GM18498 (cell line): ENCODE measurements at regions not wholly inside any gene's neighbourhood (a gene's known extent, or its start where the extent isn't known, plus 50 kb on each side); places are given as distances from the start of the nearest gene placed in this dataset.

Source experiments
- ATAC-seq: cut with Tn5 transposase; IDR thresholded peaks from one replicate; pipeline ENCODE4 v1.9.1; 2021; ENCODE audit warnings: mild to moderate bottlenecking, moderate library complexity; ENCODE audit not compliant: unreplicated experiment

DNA sequence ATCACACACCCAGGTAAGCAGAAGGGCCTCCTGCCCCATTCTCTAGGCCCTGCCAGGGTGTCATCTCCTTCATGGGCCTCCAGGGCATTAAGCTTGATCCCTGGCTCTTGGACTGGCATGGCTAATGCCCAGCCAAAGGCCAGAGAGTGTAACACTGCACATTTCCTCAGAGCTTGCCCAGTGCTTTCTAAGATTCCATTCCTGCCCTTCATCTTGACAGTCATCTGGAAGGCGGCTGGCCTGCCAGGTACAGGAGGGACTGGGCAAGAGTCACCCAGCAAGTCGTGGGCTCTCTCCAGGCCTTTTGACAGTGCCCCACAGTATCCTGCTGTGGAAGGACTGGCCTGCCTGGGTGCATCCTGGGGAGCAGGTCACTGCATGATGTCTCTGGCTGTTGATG, 268.9 kb downstream of the HAUS1 start:
- ATAC-seq: no peak

DNA sequence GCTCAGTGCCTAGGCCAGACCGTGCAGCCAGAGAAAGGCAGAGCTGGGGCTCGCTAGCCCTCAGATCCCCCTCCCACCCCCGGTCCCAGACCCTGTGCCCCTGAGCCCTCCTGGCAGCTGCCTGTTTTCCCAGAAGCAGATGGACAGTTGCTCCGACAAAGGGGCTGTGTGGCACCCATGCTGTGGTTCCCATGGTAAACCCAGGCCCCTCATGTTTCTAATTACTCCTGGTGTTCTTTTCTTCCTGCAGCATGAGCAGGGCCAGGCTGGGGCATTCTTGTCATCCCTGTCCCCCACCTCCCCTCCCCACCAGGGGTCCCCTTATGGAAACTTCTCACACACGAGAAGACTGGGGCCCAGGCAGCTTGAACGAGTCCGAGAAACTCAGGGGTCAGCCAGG, 269.6 kb downstream of the HAUS1 start:
- no peak for ATAC-seq

DNA sequence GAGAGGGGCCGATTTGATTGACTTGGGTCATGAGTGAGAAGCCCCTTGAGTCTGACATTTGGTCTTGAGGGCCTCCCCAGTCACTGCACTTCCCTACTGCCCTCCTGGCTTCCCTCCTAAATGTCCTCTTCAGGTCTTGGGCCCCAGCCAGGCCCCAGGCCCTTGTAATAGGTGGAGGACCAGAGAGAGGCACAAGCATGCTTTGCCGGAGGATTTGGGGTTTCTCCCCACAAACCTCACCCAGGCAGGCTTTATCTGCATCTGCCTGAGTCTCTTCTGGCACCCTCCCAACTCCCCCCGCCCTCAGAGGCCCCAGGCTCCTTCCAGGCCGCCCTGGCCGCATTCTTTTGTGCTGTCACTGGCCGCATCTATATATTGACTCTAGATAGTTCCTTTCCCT, 270.7 kb downstream of the HAUS1 start:
- no peak for ATAC-seq

- ATAC-seq: no peak
These were observed 273.4 kb downstream of the HAUS1 start for GRCh38 chr18:46377557-46377956.

DNA sequence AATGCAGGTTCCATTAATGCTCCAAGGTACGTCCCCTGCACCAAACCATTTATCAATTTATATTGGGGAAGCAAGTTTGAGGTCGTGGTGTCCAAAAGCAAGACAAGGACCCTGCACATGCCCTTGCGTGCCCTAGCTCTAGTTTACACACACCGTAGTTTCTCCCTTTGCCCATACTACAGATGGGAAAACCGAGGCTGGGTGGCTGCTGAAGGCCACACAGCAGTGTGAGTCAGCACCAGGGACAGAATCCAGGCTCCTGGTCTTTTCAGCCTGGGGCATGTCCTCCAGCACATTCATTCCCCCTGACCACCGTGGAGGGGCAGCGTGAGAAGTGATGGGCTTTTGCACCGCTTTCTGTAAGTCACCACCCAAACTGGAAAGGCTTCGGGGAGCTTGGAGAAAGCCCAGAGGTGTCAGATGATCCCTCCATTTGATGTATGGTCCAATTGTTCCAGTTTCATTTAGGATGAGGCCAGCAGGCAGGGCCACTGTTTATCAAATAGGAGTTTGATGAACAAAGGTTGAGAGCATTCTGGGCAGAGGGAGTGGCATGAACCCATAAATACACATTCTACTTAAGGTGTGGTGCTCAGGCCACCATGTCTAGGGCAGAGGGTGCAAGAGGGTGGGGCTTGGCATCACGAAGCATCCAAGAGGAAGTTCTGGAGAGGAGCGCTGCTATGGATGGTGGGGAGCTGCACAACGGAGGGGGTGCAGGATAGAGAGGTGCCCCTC, 274.1 kb downstream of the HAUS1 start:
- ATAC-seq: no peak

DNA sequence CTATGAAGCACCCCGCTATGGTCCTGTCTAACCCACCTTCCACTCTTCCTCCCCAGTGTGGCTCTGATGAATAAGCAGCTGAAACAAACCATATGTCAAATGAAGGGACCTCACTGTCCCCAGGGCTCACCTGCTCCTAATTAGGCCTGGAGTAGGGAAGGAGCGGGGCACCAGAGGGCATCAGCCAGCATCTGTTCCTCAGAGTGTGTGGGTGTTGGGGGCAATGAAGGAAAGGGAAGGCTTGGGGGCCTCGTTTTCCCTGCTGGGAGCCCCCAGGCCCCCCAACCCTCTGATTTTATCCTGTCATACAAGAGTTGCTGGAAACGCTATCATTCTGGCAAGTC, 274.7 kb downstream of the HAUS1 start:
- ATAC-seq: no peak

- ATAC-seq: no peak
These were observed 275.3 kb downstream of the HAUS1 start for GRCh38 chr18:46379323-46379950.

DNA sequence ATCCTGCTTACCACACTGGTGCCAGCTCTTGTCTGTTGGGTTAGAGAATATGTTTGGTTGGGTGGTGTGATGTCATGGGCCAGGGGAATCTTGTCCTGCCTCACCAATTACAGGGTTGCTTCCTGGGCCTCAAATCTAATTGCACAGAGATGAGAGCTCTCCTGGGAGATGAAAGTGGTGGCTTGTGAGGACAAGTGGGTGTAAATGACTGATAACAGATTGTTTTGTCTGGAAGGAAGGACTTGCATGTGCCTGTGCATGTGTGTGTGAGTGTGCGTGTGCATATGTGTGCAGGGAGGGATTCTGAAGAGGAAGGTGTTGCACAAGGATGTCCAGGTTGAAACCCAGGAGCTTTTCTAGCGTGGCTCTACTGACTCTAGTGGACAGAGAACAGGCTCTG, 271.9 kb downstream of the LOXHD1 start:
- ATAC-seq: no peak

GRCh38 chr18:46386788-46387187, 270.2 kb downstream of the LOXHD1 start:
- ATAC-seq: no peak

- no peak for ATAC-seq
These were observed 269.4 kb downstream of the LOXHD1 start for GRCh38 chr18:46387441-46388131.

GRCh38 chr18:46388286-46388685, 268.7 kb downstream of the LOXHD1 start:
- ATAC-seq: no peak

- no peak for ATAC-seq
These were observed 264.4 kb downstream of the LOXHD1 start for GRCh38 chr18:46392576-46392975.

DNA sequence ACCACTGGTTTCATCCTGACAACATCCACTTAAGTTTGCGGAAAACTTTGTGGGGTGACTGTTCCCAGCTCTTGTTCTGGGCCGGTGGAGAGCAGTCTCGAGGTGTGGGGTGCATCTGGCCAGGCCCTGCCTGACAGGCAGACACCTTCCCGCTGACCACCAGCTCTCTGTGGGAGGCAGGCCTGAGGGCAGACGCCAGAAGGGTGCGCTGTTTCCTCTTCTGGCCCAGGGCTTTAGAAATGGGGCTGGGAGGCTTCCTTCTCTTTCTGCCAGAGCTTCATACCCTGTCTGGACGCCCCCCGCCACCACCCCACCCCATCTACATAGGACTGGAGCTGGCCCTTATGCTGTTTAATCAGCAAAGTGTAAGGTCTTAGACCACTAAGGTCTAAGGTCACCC, 263.8 kb downstream of the LOXHD1 start:
- no peak for ATAC-seq

GRCh38 chr18:46393961-46394360, 263.1 kb downstream of the LOXHD1 start:
- ATAC-seq: no peak

DNA sequence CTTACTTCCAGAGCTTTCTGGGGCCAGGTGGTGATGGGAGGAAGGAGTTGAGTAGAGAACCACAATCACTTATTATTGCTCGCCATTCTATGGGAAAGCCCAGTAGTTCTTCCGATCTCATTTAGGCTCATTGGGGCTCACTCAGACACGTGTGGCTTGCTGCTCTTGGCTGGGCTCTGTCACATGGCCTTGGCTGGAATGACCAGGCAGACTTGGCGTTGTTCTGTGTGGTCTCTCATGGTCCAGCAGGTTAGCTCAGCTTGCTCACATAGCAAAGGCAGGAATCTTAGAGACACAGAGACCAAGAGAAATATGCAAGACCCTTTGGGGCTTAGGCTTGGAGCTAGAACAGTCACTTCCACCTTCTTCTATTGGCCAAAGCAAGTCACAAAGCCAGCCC, 261.2 kb downstream of the LOXHD1 start:
- ATAC-seq: no peak

DNA sequence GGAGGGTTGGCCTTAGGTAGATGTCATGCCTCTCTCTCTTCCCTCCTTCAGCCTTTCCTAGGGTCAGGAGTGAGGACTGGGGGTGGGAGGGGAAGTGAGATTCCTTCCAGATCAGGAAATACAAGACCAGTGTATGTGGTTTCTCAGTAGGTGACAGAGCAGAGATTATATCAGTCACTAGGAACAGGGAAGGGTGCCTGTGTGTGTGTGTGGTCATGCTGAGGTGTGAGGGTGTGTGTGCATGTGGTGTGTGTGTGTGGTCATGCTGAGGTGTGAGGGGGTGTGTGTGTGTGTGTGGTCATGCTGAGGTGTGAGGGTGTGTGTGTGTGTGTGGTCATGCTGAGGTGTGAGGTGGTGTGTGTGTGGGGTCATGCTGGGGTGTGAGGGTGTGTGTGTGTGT, 259.8 kb downstream of the LOXHD1 start:
- no peak for ATAC-seq

GRCh38 chr18:46398005-46398404, 259.0 kb downstream of the LOXHD1 start:
- no peak for ATAC-seq

DNA sequence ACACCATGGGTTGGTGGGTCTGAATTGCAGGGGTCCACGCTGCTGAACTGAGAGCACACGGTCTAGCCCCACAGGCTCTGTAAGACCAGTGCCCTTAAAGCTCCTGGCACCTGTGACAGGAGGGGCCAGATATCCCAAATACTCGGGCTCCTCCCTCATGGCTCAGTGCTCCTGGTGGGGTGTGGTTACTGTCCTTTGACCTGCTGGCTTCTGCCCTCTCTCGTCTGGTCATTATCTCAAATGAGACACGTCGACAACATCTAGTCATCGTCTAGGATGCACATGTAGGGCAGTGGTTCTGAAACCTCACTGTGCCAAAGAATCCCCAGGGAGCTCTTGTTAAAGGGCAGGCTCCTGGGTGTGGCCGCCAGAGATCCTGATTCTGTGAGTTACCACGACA, 258.4 kb downstream of the LOXHD1 start:
- ATAC-seq: no peak

DNA sequence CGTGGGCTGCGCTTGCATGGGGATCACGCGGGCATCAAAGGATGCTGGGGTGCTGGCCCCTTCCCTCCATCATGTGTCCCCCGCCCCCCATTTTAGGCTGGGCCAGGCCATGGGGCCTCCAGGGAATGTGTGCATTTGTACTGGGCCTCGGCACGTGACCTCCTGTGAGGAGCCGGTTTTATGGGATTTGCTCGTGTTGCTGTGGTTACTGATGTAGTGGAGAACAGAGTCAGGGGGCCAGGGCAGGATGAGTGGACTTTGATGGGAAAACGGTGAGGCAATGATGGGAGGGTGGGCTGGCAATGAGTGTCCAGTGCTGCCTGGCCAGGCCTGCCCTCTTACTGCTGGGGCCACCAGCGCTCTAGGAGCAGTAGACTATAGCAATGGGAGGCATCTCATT, 257.7 kb downstream of the LOXHD1 start:
- ATAC-seq: no peak

GRCh38 chr18:46400449-46400848, 256.6 kb downstream of the LOXHD1 start:
- no peak for ATAC-seq

GRCh38 chr18:46401486-46402070, 255.4 kb downstream of the LOXHD1 start:
- ATAC-seq: no peak

- no peak for ATAC-seq
These were observed 254.6 kb downstream of the LOXHD1 start for GRCh38 chr18:46402396-46402795.
